ENCODE measurements at regions not wholly inside any gene's neighbourhood (a gene's known extent, or its start where the extent isn't known, plus 50 kb on each side); places are given as distances from the start of the nearest gene placed in this dataset.

DNA sequence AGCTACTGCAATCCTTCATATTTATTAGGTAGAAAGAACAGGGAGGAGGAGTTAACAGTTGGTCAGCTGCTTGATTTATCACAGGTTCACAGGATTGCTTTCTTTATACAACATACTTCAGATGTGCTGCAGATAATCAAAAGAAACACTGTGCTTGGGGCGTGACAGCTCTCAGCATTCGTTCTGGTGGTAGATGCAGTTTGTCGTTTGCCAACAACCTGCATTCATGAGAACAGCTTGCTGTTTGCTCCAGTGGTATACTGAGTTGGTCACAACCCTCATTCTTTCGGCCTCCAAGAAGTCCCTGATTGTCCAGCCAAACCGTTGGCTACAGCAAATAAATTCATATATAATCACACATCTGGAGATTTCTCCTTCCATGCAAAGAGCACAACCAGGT, 120.5 kb downstream of the ZNF280B start:
- H3K9me3 Mint-ChIP-seq: peaks cover 13% of the 10 kb centered on the region
- H3K4me3 Mint-ChIP-seq: no peak overlapping the region
- H3K27ac Mint-ChIP-seq: no peak overlapping the region
- no peaks in the 10 kb centered on the region for H3K36me3 Mint-ChIP-seq
- H3K4me1 Mint-ChIP-seq: no peaks in the 10 kb centered on the region
- DNase-seq (ENCODE audit: low spot score): no peak
- no peak for TF ChIP-seq MXD4 (CRISPR knock-in tag; IDR thresholded peaks at IDR 0.05; ENCODE audit: borderline replicate concordance)
- no peak for TF ChIP-seq TCF7 (CRISPR knock-in tag; IDR thresholded peaks at IDR 0.05; ENCODE audit: low read depth)
- TF ChIP-seq NFYB (CRISPR knock-in tag; conservative IDR thresholded peaks at IDR 0.05; ENCODE audit: low read depth): no peak
- no peak for TF ChIP-seq EMX1 (CRISPR knock-in tag; IDR thresholded peaks at IDR 0.05)
- TF ChIP-seq ESRRA (CRISPR knock-in tag; IDR thresholded peaks at IDR 0.05; ENCODE audit: borderline replicate concordance): no peak
- TF ChIP-seq, protein P1, sequence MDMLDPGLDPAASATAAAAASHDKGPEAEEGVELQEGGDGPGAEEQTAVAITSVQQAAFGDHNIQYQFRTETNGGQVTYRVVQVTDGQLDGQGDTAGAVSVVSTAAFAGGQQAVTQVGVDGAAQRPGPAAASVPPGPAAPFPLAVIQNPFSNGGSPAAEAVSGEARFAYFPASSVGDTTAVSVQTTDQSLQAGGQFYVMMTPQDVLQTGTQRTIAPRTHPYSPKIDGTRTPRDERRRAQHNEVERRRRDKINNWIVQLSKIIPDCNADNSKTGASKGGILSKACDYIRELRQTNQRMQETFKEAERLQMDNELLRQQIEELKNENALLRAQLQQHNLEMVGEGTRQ (CRISPR knock-in tag; IDR thresholded peaks at IDR 0.05): no peak
- no peak for TF ChIP-seq FOXP1 (CRISPR knock-in tag; IDR thresholded peaks at IDR 0.05; ENCODE audit: borderline replicate concordance)
- TF ChIP-seq ZNF138 (CRISPR knock-in tag; conservative IDR thresholded peaks at IDR 0.05): no peak
- TF ChIP-seq, protein P2, sequence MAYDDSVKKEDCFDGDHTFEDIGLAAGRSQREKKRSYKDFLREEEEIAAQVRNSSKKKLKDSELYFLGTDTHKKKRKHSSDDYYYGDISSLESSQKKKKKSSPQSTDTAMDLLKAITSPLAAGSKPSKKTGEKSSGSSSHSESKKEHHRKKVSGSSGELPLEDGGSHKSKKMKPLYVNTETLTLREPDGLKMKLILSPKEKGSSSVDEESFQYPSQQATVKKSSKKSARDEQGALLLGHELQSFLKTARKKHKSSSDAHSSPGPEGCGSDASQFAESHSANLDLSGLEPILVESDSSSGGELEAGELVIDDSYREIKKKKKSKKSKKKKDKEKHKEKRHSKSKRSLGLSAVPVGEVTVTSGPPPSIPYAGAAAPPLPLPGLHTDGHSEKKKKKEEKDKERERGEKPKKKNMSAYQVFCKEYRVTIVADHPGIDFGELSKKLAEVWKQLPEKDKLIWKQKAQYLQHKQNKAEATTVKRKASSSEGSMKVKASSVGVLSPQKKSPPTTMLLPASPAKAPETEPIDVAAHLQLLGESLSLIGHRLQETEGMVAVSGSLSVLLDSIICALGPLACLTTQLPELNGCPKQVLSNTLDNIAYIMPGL (CRISPR knock-in tag; IDR thresholded peaks at IDR 0.05): no peak
- TF ChIP-seq, protein P3, sequence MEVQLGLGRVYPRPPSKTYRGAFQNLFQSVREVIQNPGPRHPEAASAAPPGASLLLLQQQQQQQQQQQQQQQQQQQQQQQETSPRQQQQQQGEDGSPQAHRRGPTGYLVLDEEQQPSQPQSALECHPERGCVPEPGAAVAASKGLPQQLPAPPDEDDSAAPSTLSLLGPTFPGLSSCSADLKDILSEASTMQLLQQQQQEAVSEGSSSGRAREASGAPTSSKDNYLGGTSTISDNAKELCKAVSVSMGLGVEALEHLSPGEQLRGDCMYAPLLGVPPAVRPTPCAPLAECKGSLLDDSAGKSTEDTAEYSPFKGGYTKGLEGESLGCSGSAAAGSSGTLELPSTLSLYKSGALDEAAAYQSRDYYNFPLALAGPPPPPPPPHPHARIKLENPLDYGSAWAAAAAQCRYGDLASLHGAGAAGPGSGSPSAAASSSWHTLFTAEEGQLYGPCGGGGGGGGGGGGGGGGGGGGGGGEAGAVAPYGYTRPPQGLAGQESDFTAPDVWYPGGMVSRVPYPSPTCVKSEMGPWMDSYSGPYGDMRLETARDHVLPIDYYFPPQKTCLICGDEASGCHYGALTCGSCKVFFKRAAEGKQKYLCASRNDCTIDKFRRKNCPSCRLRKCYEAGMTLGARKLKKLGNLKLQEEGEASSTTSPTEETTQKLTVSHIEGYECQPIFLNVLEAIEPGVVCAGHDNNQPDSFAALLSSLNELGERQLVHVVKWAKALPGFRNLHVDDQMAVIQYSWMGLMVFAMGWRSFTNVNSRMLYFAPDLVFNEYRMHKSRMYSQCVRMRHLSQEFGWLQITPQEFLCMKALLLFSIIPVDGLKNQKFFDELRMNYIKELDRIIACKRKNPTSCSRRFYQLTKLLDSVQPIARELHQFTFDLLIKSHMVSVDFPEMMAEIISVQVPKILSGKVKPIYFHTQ (CRISPR knock-in tag; IDR thresholded peaks at IDR 0.05): no peak
- TF ChIP-seq CREB1 (CRISPR knock-in tag; IDR thresholded peaks at IDR 0.05): no peak
- TF ChIP-seq PRRX2 (CRISPR knock-in tag; IDR thresholded peaks at IDR 0.05): no peak
- TF ChIP-seq SP1 (CRISPR knock-in tag; conservative IDR thresholded peaks at IDR 0.05): no peak
- ChIA-PET CTCF (no interaction called here), POLR2A (no interaction called here)
- ATAC-seq: no peak
- peaks cover 100% of the 10 kb centered on the region for H3K27me3 Mint-ChIP-seq (ENCODE audit: low read depth)

DNA sequence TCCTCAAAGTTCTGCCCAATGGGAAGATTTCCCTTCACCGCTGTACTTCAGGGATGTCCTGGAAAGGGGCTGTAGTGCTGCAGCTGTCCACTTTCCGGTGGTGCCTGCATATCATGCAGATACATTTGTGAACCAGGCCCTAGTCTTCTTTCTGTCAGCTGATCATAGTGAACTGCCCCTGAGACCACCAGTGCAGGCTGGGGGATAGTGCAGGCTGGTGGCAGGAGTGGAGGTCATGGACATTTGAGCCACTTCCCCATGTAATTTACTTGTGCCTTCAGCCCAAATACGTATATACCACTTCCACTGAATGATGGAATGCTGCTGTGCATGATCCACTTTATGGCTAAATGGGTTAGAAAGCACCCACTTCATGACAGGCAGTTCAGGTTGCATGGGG, 120.0 kb downstream of the ZNF280B start:
- POLR2A ChIA-PET: no interaction called here
- no peaks in the 10 kb centered on the region for H3K4me1 Mint-ChIP-seq
- peaks cover 100% of the 10 kb centered on the region for H3K27me3 Mint-ChIP-seq (ENCODE audit: low read depth)
- no peaks in the 10 kb centered on the region for H3K36me3 Mint-ChIP-seq
- no peak for DNase-seq (ENCODE audit: low spot score)
- H3K9me3 Mint-ChIP-seq: peaks cover 17% of the 10 kb centered on the region
- no peak overlapping the region for H3K4me3 Mint-ChIP-seq
- no peak overlapping the region for H3K27ac Mint-ChIP-seq
- ATAC-seq: no peak
- CTCF ChIA-PET: interaction anchor here (0.5 kb wide), 1 partner anchor 13 kb away, joined by 3 read pairs; no protein-coding TSS in a partner anchor
- TF ChIP-seq ELF4 (CRISPR knock-in tag; IDR thresholded peaks at IDR 0.05; ENCODE audit: low read depth) (no peak), ZBTB21 (CRISPR knock-in tag; IDR thresholded peaks at IDR 0.05; ENCODE audit: borderline replicate concordance) (no peak), GRHL2 (CRISPR knock-in tag; IDR thresholded peaks at IDR 0.05; ENCODE audit: insufficient replicate concordance, severe bottlenecking) (no peak), NR3C1 (CRISPR knock-in tag; conservative IDR thresholded peaks at IDR 0.05; ENCODE audit: low read depth) (no peak), ETV6 (CRISPR knock-in tag; IDR thresholded peaks at IDR 0.05) (no peak), MXD4 (CRISPR knock-in tag; IDR thresholded peaks at IDR 0.05; ENCODE audit: borderline replicate concordance) (no peak), ZNF121 (CRISPR knock-in tag; IDR thresholded peaks at IDR 0.05) (no peak), ZNF232 (CRISPR knock-in tag; IDR thresholded peaks at IDR 0.05) (no peak), OVOL2 (CRISPR knock-in tag; IDR thresholded peaks at IDR 0.05; ENCODE audit: borderline replicate concordance) (no peak), ATF1 (CRISPR knock-in tag; IDR thresholded peaks at IDR 0.05) (no peak), KAT7 (CRISPR knock-in tag; IDR thresholded peaks at IDR 0.05; ENCODE audit: borderline replicate concordance) (no peak), TCF7 (CRISPR knock-in tag; IDR thresholded peaks at IDR 0.05; ENCODE audit: low read depth) (no peak), NFE2L1 (CRISPR knock-in tag; IDR thresholded peaks at IDR 0.05) (no peak), RELA (CRISPR knock-in tag; IDR thresholded peaks at IDR 0.05; ENCODE audit: borderline replicate concordance) (no peak), ZNF317 (CRISPR knock-in tag; IDR thresholded peaks at IDR 0.05; ENCODE audit: borderline replicate concordance, low read depth) (no peak)
- TF ChIP-seq, protein P4, sequence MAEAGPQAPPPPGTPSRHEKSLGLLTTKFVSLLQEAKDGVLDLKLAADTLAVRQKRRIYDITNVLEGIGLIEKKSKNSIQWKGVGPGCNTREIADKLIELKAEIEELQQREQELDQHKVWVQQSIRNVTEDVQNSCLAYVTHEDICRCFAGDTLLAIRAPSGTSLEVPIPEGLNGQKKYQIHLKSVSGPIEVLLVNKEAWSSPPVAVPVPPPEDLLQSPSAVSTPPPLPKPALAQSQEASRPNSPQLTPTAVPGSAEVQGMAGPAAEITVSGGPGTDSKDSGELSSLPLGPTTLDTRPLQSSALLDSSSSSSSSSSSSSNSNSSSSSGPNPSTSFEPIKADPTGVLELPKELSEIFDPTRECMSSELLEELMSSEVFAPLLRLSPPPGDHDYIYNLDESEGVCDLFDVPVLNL (CRISPR knock-in tag; IDR thresholded peaks at IDR 0.05; ENCODE audit: borderline replicate concordance, low read depth): no peak
- TF ChIP-seq, protein P5, sequence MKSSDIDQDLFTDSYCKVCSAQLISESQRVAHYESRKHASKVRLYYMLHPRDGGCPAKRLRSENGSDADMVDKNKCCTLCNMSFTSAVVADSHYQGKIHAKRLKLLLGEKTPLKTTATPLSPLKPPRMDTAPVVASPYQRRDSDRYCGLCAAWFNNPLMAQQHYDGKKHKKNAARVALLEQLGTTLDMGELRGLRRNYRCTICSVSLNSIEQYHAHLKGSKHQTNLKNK (CRISPR knock-in tag; IDR thresholded peaks at IDR 0.05): no peak
- TF ChIP-seq, protein P6, sequence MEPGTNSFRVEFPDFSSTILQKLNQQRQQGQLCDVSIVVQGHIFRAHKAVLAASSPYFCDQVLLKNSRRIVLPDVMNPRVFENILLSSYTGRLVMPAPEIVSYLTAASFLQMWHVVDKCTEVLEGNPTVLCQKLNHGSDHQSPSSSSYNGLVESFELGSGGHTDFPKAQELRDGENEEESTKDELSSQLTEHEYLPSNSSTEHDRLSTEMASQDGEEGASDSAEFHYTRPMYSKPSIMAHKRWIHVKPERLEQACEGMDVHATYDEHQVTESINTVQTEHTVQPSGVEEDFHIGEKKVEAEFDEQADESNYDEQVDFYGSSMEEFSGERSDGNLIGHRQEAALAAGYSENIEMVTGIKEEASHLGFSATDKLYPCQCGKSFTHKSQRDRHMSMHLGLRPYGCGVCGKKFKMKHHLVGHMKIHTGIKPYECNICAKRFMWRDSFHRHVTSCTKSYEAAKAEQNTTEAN (CRISPR knock-in tag; IDR thresholded peaks at IDR 0.05): no peak
